ENCODE measurements at regions not wholly inside any gene's neighbourhood (a gene's known extent, or its start where the extent isn't known, plus 50 kb on each side); places are given as distances from the start of the nearest gene placed in this dataset.

DNA sequence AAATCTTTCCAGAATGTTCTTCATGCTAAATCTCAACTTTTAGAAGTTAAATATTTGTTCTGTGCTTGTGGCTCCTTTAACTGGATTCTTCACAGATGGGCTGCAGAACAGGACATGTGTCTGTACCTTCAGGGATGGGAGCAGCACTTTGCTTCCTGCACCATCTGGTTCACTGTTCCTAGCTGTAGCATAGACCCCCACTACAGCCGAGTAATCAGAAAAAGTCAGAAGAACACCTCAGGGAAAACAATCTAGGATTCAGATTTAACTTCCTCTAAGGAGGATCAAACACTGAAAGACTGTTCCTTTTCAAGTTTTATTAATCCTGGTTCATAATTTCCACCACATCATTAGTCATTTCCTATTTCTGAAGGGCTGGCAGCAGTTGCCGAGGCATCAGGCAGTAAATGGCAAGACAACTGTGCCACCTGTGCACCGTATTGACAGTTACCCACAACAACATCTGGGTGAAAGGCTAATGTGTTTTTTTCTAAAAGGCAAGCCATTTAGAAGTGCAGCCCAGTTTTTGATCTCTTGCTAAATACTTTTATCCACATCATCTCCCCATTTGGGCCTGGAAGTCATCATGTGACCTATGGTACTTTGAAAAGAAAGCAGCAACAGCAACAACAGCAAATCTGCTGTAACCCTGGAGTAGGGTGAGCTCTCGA is 212.8 kb upstream of the BMP4 start:
- TF ChIP-seq, protein P1, sequence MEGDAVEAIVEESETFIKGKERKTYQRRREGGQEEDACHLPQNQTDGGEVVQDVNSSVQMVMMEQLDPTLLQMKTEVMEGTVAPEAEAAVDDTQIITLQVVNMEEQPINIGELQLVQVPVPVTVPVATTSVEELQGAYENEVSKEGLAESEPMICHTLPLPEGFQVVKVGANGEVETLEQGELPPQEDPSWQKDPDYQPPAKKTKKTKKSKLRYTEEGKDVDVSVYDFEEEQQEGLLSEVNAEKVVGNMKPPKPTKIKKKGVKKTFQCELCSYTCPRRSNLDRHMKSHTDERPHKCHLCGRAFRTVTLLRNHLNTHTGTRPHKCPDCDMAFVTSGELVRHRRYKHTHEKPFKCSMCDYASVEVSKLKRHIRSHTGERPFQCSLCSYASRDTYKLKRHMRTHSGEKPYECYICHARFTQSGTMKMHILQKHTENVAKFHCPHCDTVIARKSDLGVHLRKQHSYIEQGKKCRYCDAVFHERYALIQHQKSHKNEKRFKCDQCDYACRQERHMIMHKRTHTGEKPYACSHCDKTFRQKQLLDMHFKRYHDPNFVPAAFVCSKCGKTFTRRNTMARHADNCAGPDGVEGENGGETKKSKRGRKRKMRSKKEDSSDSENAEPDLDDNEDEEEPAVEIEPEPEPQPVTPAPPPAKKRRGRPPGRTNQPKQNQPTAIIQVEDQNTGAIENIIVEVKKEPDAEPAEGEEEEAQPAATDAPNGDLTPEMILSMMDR (IDR thresholded peaks at IDR 0.05) = no peak
- TF ChIP-seq POLR2AphosphoS5 (IDR thresholded peaks at IDR 0.05) (no peak), POLR2A (IDR thresholded peaks at IDR 0.05) (no peak)
